GM23338 (cell line): ENCODE measurements at regions not wholly inside any gene's neighbourhood (a gene's known extent, or its start where the extent isn't known, plus 50 kb on each side); places are given as distances from the start of the nearest gene placed in this dataset.
"Not testable (repeated sequence)": the region's sequence is repeated elsewhere in the genome, so short reads cannot be mapped to it uniquely, and the experiment has no call there.

Experiments
- ATAC-seq: fragments of 200-7000 bp; cut with Tn5 transposase; 3 replicates; pipeline ENCODE4 v1.9.1; 2020
- DNase-seq: peaks from one replicate; pipeline ENCODE4 v3.0.0-alpha.2; 2015; ENCODE audit warnings: low spot score
- H2AFZ ChIP-seq: fragments of 200-600 bp; sonication (generic); 2 replicates; pipeline ENCODE4 v1.8.0; 2016; ENCODE audit warnings: antibody characterized with exemption, mild to moderate bottlenecking, moderate library complexity
- H3F3A ChIP-seq: fragments of 200-600 bp; sonication (generic); replicated peaks from 2 replicates; pipeline ENCODE4 v1.8.0; 2017; ENCODE audit warnings: antibody characterized with exemption, mixed run types, low read depth
- H3K27ac ChIP-seq: fragments of 200-600 bp; sonication (generic); 2 replicates; pipeline ENCODE4 v1.6.1; 2016; ENCODE audit warnings: low read depth
- H3K27me3 ChIP-seq: fragments of 200-600 bp; sonication (generic); 2 replicates; pipeline ENCODE4 v1.8.0; 2016; ENCODE audit warnings: mild to moderate bottlenecking, mixed run types, moderate library complexity; ENCODE audit not compliant: insufficient read depth
- H3K36me3 ChIP-seq: fragments of 200-600 bp; sonication (generic); 2 replicates; pipeline ENCODE4 v1.8.0; 2016; ENCODE audit warnings: mild to moderate bottlenecking; ENCODE audit not compliant: insufficient read depth
- H3K4me1 ChIP-seq: fragments of 200-600 bp; sonication (generic); 2 replicates; pipeline ENCODE4 v1.8.0; 2016; ENCODE audit warnings: mild to moderate bottlenecking, moderate library complexity; ENCODE audit not compliant: insufficient read depth
- H3K4me2 ChIP-seq: fragments of 200-600 bp; sonication (generic); 2 replicates; pipeline ENCODE4 v1.7.1; 2017; ENCODE audit warnings: mixed run types
- H3K4me3 ChIP-seq: fragments of 200-600 bp; sonication (generic); 2 replicates; pipeline ENCODE4 v1.6.1; 2016; ENCODE audit warnings: mixed run types
- H3K79me2 ChIP-seq: fragments of 200-600 bp; sonication (generic); replicated peaks from 2 replicates; pipeline ENCODE4 v1.8.0; 2017; ENCODE audit warnings: mild to moderate bottlenecking; ENCODE audit not compliant: insufficient read depth
- H3K9me2 ChIP-seq: fragments of 200-600 bp; sonication (generic); 2 replicates; pipeline ENCODE4 v1.8.0; 2017; ENCODE audit not compliant: insufficient read depth
- H4K20me1 ChIP-seq: fragments of 200-600 bp; sonication (generic); replicated peaks from 2 replicates; pipeline ENCODE4 v1.8.0; 2017; ENCODE audit warnings: mild to moderate bottlenecking; ENCODE audit not compliant: insufficient read depth
- H3K27ac Mint-ChIP-seq: 2 replicates; pipeline ENCODE4 v1.8.0; 2020; ENCODE audit warnings: inconsistent platforms, mild to moderate bottlenecking, moderate library complexity, mixed read lengths
- H3K27me3 Mint-ChIP-seq: 3 replicates; pipeline ENCODE4 v1.8.0; 2022; ENCODE audit warnings: low read depth, mild to moderate bottlenecking, moderate library complexity, mixed read lengths, inconsistent platforms; ENCODE audit not compliant: insufficient read depth, poor library complexity
- H3K36me3 Mint-ChIP-seq: 3 replicates; pipeline ENCODE4 v1.8.0; 2021; ENCODE audit warnings: low read depth, mild to moderate bottlenecking, inconsistent platforms, moderate library complexity, mixed read lengths
- H3K4me1 Mint-ChIP-seq: 3 replicates; pipeline ENCODE4 v1.8.0; 2020; ENCODE audit warnings: mild to moderate bottlenecking, inconsistent platforms, mixed read lengths
- H3K4me3 Mint-ChIP-seq: 3 replicates; pipeline ENCODE4 v1.8.0; 2021; ENCODE audit warnings: moderate library complexity, mild to moderate bottlenecking, inconsistent platforms, mixed read lengths
- H3K9me3 Mint-ChIP-seq: 3 replicates; pipeline ENCODE4 v1.8.0; 2020; ENCODE audit warnings: moderate library complexity, mild to moderate bottlenecking, inconsistent platforms, mixed read lengths
- JUNB ChIP-seq: IDR thresholded peaks from one replicate; pipeline ENCODE4 v1.6.1; 2016; ENCODE audit warnings: antibody characterized with exemption; ENCODE audit not compliant: unreplicated experiment
- NANOG ChIP-seq: IDR thresholded peaks from 2 replicates; pipeline ENCODE4 v1.6.1; 2016; ENCODE audit warnings: antibody characterized with exemption, borderline replicate concordance
- STAT1 ChIP-seq: IDR thresholded peaks from one replicate; pipeline ENCODE4 v1.6.1; 2016; ENCODE audit warnings: antibody characterized with exemption; ENCODE audit not compliant: unreplicated experiment
- ZNF331 ChIP-seq: fragments of 250-450 bp; sonication (Bioruptor Pico); IDR thresholded peaks from 2 replicates; pipeline ENCODE4 v1.5.0; 2020; ENCODE audit warnings: low read depth, mild to moderate bottlenecking, moderate library complexity
- TF ChIP-seq, protein P1 (sequence below): IDR thresholded peaks from one replicate; pipeline ENCODE4 v1.6.1; 2018; ENCODE audit warnings: antibody characterized with exemption; ENCODE audit not compliant: unreplicated experiment
- TF ChIP-seq, protein P2 (sequence below), 2 experiments: fragments of 200-600 bp in 1 of 2; sonication (generic) in 1 of 2; conservative IDR thresholded peaks; 2 replicates each; pipeline versions ENCODE4 v1.5.1 to v1.6.1; 2016 to 2017; ENCODE audit warnings: antibody characterized with exemption in 2 of 2, low read depth in 2 of 2, mild to moderate bottlenecking in 2 of 2, moderate library complexity in 1 of 2
- TF ChIP-seq, protein P3 (sequence below): IDR thresholded peaks from 2 replicates; pipeline ENCODE4 v1.6.1; 2016; ENCODE audit warnings: antibody characterized with exemption
- TF ChIP-seq, protein P4 (sequence below): fragments of 250-450 bp; sonication (Bioruptor Pico); IDR thresholded peaks from 2 replicates; pipeline ENCODE4 v1.5.0; 2020; ENCODE audit warnings: mild to moderate bottlenecking, moderate library complexity

DNA sequence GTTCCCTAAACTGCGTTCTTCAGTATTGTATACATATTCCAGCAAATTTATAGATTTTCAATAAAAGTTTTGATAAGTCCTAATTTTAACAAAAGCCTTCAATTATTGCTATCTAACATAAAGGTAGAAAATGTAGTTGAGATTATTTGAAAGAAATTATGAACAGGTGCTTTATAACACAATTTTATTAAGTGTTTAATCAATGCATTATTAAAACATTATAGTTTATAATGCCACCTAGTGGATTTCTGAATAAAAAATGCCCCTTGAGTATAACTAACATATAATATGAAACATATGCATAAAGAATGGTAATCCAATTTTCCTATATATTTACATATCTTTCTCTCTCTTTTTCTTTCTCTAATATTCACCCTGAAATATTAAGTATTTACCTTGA is 515.3 kb downstream of the SLC6A15 start (continued):
- TF ChIP-seq, protein P1, sequence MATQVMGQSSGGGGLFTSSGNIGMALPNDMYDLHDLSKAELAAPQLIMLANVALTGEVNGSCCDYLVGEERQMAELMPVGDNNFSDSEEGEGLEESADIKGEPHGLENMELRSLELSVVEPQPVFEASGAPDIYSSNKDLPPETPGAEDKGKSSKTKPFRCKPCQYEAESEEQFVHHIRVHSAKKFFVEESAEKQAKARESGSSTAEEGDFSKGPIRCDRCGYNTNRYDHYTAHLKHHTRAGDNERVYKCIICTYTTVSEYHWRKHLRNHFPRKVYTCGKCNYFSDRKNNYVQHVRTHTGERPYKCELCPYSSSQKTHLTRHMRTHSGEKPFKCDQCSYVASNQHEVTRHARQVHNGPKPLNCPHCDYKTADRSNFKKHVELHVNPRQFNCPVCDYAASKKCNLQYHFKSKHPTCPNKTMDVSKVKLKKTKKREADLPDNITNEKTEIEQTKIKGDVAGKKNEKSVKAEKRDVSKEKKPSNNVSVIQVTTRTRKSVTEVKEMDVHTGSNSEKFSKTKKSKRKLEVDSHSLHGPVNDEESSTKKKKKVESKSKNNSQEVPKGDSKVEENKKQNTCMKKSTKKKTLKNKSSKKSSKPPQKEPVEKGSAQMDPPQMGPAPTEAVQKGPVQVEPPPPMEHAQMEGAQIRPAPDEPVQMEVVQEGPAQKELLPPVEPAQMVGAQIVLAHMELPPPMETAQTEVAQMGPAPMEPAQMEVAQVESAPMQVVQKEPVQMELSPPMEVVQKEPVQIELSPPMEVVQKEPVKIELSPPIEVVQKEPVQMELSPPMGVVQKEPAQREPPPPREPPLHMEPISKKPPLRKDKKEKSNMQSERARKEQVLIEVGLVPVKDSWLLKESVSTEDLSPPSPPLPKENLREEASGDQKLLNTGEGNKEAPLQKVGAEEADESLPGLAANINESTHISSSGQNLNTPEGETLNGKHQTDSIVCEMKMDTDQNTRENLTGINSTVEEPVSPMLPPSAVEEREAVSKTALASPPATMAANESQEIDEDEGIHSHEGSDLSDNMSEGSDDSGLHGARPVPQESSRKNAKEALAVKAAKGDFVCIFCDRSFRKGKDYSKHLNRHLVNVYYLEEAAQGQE: no peak
- TF ChIP-seq, protein P2, sequence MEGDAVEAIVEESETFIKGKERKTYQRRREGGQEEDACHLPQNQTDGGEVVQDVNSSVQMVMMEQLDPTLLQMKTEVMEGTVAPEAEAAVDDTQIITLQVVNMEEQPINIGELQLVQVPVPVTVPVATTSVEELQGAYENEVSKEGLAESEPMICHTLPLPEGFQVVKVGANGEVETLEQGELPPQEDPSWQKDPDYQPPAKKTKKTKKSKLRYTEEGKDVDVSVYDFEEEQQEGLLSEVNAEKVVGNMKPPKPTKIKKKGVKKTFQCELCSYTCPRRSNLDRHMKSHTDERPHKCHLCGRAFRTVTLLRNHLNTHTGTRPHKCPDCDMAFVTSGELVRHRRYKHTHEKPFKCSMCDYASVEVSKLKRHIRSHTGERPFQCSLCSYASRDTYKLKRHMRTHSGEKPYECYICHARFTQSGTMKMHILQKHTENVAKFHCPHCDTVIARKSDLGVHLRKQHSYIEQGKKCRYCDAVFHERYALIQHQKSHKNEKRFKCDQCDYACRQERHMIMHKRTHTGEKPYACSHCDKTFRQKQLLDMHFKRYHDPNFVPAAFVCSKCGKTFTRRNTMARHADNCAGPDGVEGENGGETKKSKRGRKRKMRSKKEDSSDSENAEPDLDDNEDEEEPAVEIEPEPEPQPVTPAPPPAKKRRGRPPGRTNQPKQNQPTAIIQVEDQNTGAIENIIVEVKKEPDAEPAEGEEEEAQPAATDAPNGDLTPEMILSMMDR (conservative IDR thresholded peaks at IDR 0.05; ENCODE audit: low read depth in 2 of 2): no peak
- TF ChIP-seq STAT1: no peak
- TF ChIP-seq ZNF331 (CRISPR knock-in tag): no peak
- no peak for TF ChIP-seq NANOG

DNA sequence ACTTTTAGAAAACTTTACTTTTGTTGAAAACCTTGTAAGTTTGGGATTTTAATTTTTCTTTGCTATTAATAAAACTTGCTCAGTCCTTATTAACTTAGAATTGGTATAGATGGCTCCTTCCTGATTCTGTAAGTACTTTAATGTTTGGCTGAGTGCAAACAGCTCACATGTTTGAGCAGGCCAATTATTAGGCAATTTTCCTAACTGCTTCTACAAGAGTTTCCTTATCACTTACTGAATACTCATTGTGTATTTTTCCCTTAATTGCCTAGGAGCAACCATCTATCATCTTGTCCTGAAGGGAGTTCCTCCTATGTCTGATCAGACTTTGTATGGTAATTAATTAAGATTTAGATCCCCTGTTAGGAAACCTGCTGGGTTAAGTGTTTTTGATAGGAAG is 521.4 kb downstream of the SLC6A15 start:
- H3K36me3 ChIP-seq, ATAC-seq, H2AFZ ChIP-seq, H3K79me2 ChIP-seq, H3K27me3 ChIP-seq, H4K20me1 ChIP-seq, H3K27me3 Mint-ChIP-seq, H3K4me3 ChIP-seq, H3K4me3 Mint-ChIP-seq, H3K4me2 ChIP-seq, H3F3A ChIP-seq, H3K27ac Mint-ChIP-seq, H3K4me1 ChIP-seq, DNase-seq, H3K9me2 ChIP-seq, H3K27ac ChIP-seq: not testable (repeated sequence)
- peaks cover 14% of the 10 kb centered on the region for H3K4me1 Mint-ChIP-seq
- peaks cover 39% of the 10 kb centered on the region for H3K9me3 Mint-ChIP-seq
- peaks cover 44% of the 10 kb centered on the region for H3K36me3 Mint-ChIP-seq

DNA sequence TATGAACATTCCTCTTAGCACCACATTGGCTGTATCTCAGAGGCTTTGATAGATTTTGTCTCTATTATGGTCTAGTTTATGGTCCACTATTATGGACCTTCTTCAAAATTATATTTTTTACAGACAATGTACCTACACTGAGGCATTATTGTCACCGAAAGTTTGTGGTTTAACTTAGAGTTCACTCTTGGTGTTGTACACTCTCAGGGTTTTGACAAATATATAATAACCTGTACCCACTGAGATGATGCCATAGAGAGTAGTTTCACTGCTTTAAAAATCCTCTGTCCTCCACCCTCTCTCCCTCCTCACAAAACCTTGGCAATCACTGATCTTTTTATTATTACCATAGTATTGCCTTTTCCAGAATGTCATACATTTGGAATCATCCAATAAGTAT is 528.2 kb downstream of the SLC6A15 start:
- no peaks in the 10 kb centered on the region for H3K36me3 ChIP-seq
- H3K4me3 ChIP-seq: no peak overlapping the region
- no peaks in the 10 kb centered on the region for H3K27me3 ChIP-seq
- no peaks in the 10 kb centered on the region for H4K20me1 ChIP-seq
- TF ChIP-seq, protein P3, sequence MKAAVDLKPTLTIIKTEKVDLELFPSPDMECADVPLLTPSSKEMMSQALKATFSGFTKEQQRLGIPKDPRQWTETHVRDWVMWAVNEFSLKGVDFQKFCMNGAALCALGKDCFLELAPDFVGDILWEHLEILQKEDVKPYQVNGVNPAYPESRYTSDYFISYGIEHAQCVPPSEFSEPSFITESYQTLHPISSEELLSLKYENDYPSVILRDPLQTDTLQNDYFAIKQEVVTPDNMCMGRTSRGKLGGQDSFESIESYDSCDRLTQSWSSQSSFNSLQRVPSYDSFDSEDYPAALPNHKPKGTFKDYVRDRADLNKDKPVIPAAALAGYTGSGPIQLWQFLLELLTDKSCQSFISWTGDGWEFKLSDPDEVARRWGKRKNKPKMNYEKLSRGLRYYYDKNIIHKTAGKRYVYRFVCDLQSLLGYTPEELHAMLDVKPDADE: no peak
- no peak for TF ChIP-seq JUNB
- TF ChIP-seq STAT1: no peak
- TF ChIP-seq, protein P4, sequence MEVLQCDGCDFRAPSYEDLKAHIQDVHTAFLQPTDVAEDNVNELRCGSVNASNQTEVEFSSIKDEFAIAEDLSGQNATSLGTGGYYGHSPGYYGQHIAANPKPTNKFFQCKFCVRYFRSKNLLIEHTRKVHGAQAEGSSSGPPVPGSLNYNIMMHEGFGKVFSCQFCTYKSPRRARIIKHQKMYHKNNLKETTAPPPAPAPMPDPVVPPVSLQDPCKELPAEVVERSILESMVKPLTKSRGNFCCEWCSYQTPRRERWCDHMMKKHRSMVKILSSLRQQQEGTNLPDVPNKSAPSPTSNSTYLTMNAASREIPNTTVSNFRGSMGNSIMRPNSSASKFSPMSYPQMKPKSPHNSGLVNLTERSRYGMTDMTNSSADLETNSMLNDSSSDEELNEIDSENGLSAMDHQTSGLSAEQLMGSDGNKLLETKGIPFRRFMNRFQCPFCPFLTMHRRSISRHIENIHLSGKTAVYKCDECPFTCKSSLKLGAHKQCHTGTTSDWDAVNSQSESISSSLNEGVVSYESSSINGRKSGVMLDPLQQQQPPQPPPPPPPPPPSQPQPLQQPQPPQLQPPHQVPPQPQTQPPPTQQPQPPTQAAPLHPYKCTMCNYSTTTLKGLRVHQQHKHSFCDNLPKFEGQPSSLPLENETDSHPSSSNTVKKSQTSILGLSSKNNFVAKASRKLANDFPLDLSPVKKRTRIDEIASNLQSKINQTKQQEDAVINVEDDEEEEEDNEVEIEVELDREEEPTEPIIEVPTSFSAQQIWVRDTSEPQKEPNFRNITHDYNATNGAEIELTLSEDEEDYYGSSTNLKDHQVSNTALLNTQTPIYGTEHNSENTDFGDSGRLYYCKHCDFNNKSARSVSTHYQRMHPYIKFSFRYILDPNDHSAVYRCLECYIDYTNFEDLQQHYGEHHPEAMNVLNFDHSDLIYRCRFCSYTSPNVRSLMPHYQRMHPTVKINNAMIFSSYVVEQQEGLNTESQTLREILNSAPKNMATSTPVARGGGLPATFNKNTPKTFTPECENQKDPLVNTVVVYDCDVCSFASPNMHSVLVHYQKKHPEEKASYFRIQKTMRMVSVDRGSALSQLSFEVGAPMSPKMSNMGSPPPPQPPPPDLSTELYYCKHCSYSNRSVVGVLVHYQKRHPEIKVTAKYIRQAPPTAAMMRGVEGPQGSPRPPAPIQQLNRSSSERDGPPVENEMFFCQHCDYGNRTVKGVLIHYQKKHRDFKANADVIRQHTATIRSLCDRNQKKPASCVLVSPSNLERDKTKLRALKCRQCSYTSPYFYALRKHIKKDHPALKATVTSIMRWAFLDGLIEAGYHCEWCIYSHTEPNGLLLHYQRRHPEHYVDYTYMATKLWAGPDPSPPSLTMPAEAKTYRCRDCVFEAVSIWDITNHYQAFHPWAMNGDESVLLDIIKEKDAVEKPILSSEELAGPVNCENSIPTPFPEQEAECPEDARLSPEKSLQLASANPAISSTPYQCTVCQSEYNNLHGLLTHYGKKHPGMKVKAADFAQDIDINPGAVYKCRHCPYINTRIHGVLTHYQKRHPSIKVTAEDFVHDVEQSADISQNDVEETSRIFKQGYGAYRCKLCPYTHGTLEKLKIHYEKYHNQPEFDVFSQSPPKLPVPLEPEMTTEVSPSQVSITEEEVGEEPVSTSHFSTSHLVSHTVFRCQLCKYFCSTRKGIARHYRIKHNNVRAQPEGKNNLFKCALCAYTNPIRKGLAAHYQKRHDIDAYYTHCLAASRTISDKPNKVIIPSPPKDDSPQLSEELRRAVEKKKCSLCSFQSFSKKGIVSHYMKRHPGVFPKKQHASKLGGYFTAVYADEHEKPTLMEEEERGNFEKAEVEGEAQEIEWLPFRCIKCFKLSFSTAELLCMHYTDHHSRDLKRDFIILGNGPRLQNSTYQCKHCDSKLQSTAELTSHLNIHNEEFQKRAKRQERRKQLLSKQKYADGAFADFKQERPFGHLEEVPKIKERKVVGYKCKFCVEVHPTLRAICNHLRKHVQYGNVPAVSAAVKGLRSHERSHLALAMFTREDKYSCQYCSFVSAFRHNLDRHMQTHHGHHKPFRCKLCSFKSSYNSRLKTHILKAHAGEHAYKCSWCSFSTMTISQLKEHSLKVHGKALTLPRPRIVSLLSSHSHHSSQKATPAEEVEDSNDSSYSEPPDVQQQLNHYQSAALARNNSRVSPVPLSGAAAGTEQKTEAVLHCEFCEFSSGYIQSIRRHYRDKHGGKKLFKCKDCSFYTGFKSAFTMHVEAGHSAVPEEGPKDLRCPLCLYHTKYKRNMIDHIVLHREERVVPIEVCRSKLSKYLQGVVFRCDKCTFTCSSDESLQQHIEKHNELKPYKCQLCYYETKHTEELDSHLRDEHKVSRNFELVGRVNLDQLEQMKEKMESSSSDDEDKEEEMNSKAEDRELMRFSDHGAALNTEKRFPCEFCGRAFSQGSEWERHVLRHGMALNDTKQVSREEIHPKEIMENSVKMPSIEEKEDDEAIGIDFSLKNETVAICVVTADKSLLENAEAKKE (CRISPR knock-in tag): no peak
- H3K79me2 ChIP-seq: no peaks in the 10 kb centered on the region
- no peak overlapping the region for H3K4me2 ChIP-seq
- Mint-ChIP-seq H3K27ac (no peak overlapping the region), H3K4me1 (no peaks in the 10 kb centered on the region), H3K27me3 (peaks cover 2% of the 10 kb centered on the region), H3K4me3 (no peak overlapping the region), H3K9me3 (peaks cover 2% of the 10 kb centered on the region), H3K36me3 (no peaks in the 10 kb centered on the region)
- no peaks in the 10 kb centered on the region for H3F3A ChIP-seq
- ATAC-seq (no peak), DNase-seq (no peak)
- no peaks in the 10 kb centered on the region for H3K4me1 ChIP-seq
- no peak overlapping the region for H2AFZ ChIP-seq
- no peaks in the 10 kb centered on the region for H3K9me2 ChIP-seq
- no peak overlapping the region for H3K27ac ChIP-seq
